ENCODE measurements at regions not wholly inside any gene's neighbourhood (a gene's known extent, or its start where the extent isn't known, plus 50 kb on each side); places are given as distances from the start of the nearest gene placed in this dataset.
"Not testable (repeated sequence)": the region's sequence is repeated elsewhere in the genome, so short reads cannot be mapped to it uniquely, and the experiment has no call there.

DNA sequence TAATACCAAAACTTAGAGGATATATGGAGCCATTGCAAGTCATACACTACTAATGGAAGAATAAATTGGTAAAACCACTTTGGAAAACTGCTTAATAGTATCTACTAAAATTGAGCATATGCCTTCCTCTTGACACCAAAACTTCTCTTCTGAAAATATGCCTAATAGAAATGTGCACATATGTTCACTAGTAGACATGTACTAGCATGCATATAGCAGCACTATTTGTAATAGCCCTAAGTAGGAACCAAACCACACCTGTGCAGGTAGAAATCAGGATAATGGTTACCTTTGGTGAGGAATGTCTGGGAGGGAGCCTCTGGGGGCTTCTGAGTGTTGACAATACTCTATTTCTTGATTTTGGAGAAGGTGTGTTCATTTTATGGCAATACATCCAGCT, 424.8 kb upstream of the BTBD3 start:
- no peak for DNase-seq

DNA sequence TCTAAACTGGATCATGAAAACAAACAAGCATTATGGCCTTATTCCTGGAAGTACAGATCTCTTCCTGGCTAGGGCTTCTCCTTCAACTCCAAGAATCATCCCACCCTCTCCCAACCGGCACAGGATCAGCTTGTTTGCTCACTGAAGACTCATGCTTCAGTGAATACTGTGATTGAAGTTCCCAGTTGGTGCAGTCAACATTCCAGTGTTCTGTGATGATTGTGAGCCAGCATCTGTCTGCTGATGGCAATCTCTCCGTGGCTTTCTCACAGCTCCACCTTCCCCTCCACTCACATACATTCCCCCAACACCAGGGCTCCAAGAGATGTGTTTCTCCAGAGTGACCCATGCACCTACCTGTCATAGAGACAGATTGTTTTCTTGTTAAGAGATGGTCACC, 421.3 kb upstream of the BTBD3 start:
- no peak for DNase-seq

DNA sequence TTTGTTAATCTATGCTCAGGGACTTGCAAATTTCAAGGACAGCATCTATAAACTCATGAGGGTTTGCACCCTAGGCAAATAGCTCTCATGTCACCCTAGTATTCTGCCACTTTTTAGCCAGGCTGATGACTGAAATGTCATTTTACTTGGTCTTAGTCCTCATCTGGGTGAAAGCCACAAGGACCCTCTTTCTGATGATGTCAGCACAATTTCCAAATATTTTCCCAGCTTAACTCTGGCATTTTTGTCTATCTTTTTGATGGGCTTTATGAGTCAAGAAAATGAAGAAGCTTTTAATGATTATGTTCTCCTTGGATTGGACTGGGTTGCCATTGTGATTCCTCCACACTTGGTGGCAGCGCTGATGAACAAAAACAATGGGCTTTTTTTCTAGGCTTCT, 420.1 kb upstream of the BTBD3 start:
- no peak for DNase-seq

DNA sequence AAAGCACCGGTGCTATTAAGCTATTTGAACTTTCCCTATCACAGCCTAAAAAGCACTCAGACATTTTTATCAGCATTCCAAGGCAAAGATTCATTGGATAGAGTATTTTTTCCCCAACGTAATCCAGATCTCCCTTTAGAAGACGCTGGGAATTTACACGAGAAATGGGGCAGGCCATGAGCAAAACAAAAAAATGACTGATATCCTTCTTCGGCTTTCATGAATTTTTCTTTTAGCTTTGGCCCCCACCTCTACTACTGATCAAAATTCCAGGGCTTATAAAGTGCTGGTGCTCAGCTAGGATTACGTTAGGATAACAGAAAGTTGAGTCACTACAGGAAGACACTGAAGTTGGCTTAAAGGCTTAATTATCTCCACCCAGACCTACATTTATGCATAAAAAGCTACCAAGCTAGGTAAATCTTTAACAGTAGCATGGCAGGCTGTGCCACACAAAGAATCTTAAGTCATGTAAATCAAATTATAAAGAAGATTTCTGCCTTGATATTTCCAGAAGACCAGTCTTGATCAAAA, 418.5 kb upstream of the BTBD3 start:
- no peak for DNase-seq

DNA sequence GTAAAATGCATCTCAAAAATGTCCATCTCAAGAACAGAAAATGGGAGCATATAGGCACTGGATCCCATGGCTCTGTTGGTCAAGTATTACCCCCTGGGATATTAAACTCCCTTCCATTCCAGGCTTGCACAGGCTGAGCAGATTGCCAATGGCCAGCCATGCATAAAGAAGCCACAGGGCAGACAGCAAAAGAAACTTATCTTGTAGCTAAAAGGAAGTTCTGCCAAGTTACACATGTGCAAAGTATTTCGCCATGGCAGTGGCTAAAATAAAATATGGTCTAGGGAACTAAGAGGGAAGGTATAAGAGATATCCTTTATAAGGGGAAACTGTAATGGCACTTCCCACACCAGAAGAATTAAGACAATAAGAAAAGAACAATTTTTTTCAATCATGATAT, 415.6 kb upstream of the BTBD3 start:
- no peak for DNase-seq

DNA sequence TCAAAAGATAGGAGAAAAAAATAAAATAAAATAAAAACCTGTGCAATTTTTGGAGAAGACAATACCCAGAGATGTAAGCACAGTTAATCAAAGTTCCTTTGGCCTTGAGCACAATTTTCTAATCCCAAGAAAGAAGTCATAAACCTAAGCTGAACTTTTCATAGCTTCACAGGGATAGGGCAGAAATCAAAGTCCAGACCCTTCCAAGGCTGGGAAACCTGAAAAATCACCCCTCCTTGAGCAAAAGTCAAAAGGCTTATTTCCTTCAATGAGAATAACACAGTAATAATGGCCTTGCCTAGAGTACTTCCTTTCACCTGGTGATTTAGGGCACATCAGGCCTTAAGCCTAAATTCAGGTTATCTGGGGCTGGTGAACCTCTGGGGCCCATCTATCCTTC, 415.0 kb upstream of the BTBD3 start:
- no peak for DNase-seq

DNA sequence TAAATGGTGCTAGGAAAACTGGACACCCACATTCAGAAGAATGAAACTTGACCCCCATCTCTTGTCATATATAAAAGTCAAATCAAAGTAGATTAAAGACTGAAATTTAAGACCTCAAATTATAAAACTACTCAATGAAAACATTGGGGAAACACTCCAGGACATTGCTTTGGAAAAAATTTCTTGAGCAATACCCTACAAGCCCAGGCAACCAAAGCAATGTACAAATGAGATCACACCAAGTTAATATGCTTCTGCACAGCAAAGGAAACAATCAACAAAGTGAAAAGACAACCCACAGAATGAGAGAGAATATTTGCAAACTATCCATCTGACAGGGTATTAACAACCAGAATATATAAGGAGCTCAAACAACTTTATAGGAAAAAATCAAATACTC, 407.9 kb upstream of the BTBD3 start:
- no peak for DNase-seq

DNA sequence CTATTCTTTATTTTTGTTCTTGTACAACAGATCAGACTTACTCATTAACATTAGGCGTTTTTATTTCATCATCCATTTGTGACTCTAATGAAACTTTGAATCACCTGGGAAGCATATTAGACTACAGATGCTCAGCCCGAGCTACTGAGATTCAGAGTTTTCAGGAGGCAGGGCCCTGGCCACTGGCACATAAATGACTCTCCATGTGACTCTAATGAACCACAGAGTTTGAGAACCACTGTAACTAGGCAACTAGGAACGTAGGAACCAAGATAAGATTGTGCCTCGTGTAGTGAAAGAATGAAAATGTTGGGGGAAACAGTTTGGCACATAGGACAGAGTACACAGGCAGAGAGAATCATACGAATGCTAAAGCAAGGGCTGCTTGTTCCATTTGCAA, 405.9 kb upstream of the BTBD3 start:
- DNase-seq: no peak

DNA sequence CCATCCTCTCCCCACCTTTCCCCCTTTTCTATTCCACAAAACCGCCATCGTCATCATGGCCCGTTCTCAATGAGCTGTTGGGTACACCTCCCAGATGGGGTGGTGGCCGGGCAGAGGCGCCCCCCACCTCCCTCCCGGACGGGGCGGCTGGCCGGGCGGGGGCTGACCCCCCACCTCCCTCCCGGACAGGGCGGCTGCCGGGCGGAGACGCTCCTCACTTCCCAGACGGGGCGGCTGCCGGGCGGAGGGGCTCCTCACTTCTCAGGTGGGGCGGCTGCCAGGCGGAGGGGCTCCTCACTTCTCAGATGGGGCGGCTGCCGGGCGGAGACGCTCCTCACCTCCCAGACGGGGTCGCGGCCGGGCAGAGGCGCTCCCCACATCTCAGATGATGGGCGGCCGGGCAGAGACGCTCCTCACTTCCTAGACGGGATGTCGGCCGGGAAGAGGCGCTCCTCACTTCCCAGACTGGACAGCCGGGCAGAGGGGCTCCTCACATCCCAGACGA, 404.4 kb upstream of the BTBD3 start:
- DNase-seq: not testable (repeated sequence)

DNA sequence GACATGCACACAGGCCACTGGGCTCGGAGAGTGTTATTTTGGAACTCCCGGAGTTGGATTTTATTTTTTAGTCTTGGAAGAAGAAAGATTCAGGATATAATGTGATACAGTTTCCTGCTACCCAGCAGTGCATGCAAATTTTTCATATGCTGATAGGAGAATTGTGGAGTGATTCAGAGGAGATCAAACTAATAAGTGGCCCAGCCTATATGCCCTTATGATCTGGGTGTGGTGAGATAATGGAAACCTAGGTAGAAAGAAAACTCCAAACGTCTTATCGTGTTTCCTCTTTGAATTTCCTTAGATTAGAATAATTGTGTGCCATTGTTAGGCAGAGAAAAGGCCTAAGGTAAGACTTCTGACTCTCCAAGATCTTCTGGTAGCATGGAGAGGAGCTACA, 401.2 kb upstream of the BTBD3 start:
- no peak for DNase-seq

DNA sequence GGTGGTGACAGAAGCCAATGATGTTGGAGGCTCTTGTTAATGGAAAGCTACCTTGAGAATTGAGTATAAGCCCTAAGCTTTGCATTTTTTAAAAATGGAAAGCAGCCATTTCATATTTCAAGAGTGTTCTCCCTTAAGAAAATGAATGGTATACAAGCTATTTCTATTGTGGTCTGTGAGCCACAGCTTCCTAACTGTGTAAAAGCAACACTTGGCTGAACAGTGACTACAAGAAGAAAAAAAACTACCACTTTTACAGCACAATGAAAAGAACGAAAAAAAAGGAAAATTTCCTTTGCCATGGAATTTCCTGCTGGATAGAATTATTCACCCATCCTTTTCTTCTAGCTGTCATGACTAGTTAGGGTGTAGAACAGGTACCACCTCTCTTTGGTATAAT, 397.1 kb upstream of the BTBD3 start:
- DNase-seq: no peak

DNA sequence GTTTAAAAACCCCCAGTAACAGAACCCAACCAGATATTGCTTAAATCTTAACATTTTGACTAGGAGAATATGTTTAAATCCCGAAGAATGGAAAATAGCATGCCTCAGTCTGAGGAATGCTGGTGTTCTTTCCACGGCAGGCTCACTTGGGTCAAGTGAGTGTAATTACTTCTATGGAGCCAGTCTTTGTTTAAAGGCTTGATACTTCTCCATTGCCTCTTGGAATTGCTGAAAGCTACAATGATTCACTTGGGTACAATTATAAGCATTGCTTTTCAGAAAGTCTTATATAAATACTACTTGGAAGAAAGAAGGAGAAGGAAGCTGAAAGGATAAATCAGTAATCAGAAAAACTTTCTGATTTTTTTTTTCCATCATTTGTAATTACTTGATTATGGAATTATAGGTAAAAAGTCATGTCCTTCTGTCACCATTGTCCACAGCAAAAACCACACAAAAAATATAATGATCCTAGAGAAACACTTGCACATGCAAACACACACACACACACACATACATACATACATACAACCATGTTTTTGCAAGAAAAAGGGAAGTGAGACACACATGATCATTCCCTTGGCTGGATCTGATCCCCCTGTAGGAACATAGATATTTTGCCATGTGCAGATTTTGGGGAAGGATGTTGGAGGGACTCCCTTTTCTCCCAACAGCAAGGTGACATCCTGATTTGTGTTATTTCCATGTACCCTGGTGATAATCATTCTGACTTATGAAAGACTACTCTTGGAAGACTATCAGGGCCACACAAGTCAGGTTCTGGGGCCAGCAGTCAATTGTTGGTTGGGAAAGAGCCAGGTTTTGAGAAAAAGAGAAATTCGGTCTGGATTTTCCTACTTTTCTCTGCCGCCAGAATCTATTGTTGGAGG, 396.0 kb upstream of the BTBD3 start:
- no peak for DNase-seq

DNA sequence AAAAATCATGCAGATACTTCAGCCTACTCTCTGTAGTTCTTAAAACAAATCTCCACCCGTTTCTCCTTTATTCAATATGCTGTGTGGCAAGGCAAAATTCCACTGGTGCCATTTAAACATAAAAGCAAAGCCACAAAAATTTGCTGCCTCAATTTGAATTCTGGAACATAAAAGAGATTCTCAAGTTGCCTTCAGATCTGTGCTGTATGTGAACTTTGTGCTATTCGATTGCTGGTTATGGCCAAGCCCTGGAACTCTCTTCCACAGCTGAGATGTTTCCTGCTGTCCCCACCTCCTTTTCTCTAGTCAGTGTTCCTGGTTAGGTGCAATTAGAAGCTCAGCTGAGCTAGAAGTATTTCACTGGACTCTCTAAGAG, 395.3 kb upstream of the BTBD3 start:
- DNase-seq: no peak

DNA sequence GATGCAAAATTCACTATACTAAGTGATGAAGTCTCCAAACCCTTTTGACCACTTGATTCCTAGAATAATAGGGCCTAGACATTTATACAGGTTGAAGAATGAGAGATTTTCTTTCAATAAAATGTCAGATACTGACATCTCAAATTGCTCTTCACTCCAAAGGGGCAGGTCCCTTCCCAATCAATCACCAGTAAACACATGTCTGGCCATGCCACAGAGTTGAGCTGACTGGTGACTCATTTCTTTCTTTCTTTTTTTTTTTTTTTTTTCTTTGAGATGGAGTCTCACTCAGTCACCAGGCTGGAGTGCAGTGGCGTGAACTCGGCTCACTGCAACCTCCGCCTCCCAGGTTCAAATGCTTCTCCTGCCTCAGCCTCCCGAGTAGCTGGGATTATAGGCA, 388.6 kb upstream of the BTBD3 start:
- DNase-seq: no peak

DNA sequence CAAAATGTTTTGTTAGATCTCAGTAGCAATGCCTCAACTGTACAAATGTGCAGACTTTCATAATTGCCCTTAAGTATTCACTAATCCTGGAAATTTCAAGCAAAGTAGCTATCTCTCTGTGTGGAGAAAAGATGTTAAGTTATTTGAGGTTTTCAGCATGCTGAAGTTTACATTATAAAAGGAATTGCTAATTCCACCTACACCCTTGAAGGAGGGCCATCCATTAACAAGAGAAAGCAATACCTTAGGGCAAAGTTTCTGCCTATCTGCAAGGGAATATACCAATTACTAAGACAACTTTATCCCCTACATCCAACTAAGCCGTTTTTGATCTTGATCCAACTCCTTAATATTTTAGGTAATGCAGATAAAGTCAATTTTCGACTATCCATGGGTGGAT, 380.7 kb upstream of the BTBD3 start:
- no peak for DNase-seq

DNA sequence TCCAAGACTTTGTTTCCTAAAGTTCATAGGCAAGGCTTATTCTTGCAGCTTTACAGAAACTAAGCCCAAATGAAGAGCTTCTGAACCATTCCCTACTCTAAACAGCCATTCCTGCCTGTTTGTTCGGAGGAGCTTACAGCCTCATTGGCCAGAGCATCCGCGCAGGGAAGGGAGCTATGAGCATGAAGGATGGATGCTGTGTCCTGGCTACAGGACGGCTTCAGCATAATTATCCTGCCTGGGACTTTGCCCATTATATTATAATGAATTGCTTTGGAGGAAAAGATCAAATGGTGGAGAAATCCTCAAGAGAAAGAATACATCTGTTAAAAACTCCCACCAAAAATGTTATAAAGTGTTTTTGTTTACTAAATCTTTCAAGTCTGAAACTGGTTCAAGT, 378.2 kb upstream of the BTBD3 start:
- no peak for DNase-seq

DNA sequence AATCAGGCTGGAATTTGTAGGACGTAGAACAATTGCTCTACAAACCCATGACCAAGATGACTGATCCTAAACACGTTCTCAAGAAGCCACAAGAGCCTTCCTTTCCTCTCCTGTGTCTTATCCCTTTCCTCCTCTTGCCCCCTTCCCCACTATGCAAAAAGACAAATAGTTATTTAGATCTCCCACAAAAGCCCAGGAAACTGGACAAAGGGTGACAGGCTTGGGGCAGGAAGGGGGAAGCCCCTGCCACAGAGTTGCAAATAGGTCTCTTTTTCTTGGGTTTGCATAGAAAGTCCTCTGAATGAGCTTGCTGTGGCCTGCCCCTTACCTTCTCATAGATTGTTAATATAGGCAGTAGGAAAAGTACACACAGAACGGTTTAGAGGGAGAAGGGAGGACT, 377.1 kb upstream of the BTBD3 start:
- DNase-seq: no peak

DNA sequence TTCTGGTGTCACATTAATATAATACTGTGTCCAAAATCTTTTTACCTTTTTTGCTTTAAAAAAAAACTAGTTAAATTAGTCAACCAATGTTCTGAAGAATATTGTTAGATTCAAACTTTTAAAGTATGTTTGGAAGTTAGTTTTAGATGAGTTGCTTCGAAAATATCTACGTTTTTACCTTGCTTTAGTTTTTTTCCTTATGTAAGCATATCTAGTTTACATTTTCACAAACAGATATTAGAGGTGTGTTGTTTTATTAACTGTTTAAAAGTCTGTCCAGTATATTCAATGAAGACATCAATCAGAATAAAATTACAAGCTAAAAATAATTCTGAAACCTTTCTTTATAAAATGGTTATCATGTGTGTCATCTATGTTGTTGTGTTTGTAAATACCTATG, 375.0 kb upstream of the BTBD3 start:
- DNase-seq: no peak

DNA sequence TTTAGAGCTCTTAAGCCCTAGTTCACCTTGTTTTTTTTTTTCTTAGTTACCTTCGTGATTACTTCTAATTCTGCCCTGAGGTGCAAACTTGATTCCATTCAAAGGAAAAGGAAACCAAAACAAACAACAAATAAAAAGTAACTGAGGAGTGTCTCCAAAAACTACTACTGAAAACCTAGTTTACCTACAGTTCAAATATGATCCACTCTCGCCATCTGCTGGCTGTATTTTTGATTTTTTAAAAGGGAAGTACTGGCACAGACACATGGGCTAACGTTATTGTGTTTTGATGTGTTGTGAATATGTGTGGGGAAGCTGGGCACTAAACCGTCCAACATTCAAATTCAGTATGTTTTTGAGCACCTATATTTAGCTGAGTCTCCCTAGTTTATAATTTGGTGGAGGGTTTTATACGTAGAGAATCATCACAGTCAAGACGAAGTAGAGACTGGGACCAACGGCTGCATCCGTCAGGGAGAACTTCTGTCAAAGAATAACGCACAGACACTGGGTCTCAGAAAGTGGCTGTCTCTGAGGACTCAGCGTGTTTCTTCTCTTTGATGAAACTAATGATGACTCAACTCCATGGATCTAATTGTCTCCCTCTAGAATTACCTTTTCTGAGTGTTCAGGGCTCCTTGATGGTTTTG, 373.5 kb upstream of the BTBD3 start:
- peak; percentile 32 for DNase-seq

DNA sequence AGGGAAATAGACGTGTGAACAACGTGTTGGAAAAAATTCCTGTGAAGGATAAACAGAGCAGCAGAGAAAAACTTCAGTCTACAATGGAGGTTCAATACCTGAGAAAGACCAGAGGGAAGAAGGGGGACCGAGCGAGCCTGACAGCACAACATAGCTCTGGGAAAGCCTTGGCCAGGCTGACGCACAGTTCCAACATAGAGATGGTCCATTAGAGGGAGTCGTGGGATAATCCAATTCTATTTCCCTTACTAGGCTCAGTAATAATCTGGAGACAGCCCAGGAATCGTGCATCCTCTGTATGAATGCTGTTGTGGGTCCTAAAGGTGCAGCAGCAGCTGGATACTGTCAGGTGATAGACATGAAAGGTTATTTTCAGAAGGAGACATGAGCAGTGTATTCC, 370.8 kb upstream of the BTBD3 start:
- DNase-seq: no peak

DNA sequence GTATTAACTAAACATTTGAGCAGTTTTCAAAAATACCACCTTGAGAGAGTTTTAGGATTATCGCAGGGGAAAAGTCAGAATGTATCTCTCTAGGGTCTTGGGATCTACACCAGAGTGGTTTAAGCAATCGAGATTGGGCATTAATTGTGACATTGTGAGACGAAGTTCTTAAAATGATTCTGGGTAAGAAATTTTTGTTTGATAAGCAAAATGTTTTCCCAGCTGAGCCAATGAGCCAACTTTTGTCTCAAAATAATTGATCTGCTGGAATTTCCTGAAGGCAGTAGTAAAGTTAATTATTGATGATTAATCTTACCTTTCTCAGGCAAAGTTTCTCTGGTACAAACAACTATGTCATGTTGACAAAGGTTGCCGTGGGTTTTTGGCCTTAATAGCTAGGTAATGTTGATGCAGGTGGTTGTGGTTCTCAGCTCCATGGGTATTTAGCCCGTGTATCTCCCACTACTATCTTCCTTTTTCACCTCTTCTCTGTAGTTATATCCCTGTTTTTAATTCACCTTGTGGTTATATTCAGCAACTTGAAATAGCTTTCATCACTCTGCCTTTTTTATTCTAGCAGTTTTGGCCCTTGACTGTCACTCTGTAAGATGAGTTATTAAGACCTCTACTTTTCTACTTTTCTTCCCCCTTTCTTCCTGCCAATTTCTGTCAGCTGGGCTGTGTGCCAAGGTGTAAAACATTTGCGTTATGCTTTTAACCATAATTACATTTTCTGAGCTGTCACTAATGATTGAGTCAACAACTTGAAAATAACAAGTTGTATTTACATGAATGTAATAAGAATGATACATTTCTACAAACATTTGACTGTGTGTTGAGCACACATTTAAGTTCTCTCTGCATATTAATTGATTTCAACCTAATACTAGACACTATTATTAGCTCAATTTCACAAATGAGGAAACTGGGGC, 368.3 kb upstream of the BTBD3 start:
- DNase-seq: no peak

DNA sequence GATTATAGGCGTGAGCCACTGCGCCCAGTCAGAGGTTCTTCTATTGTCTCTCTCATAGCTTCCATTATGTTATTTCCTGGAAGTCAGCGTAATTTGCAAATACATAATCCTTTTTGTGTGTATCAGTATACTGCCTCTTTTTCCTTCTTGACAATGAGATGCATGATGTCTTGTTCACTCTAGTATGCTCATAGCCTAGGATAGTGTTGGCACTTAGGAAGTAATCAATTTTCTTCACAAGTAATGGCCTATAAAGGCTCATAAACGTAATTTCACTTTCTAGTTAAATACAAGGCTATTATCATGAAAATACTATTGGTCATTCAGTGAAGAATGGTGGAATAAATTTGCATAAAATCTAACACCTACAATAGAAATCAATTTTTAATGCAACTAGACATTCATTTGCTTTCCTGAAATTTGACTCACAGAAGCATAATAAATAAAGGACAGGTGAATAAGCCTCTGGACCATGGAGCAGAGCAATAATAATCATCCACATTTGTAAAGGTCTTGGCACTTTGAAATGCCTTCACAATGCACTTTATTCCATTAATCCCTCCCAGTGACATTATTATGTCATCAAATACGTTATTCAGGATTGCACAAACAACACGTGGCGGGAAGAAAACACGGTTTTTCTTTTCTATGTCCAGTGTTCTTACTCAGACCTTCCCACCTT, 366.9 kb upstream of the BTBD3 start:
- no peak for DNase-seq

DNA sequence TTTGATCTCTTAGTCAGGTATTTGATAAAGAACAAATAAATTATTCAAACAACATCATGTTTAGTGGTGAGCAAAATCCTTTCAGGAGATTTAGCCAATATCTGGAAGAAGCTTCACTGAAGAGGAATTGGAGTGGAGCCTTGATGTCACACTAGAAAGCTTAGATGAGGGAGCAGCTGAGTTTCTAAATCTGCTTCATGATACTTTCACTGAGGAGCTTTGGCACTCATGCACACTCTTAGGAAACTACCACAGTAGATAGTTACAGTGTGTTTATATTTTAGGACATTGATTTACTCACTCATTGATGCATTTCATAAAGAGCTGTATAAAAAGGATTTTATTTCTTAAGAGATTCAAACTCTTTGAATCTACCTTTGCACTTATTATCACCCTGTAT, 366.2 kb upstream of the BTBD3 start:
- no peak for DNase-seq
